ENCODE measurements at regions not wholly inside any gene's neighbourhood (a gene's known extent, or its start where the extent isn't known, plus 50 kb on each side); places are given as distances from the start of the nearest gene placed in this dataset.

GRCh38 chr6:139577124-139577762 is 202.8 kb upstream of the CITED2 start:
- TF ChIP-seq CTCF (IDR thresholded peaks at IDR 0.05) (no peak), ZFX (IDR thresholded peaks at IDR 0.05; ENCODE audit: borderline replicate concordance) (no peak)
